Fibroblast of the aortic adventitia (primary cell): ENCODE measurements at regions not wholly inside any gene's neighbourhood (a gene's known extent, or its start where the extent isn't known, plus 50 kb on each side); places are given as distances from the start of the nearest gene placed in this dataset.
A peak's percentile ranks its signal among the peaks of the same experiment; 100 is the strongest.

Experiments used
- DNase-seq: peaks from one replicate; pipeline ENCODE4 v3.0.0-alpha.2; 2010; ENCODE audit warnings: low read depth
- H3K4me3 ChIP-seq: 2 replicates; pipeline ENCODE4 v1.5.1; 2011; ENCODE audit warnings: low read depth, mild to moderate bottlenecking, control low read depth, low read length, moderate library complexity
- TF ChIP-seq, protein P1 (sequence below): IDR thresholded peaks from 2 replicates; pipeline ENCODE4 v1.5.1; 2011; ENCODE audit warnings: mild to moderate bottlenecking, low read length, control low read depth, inconsistent platforms; ENCODE audit not compliant: insufficient read depth

DNA sequence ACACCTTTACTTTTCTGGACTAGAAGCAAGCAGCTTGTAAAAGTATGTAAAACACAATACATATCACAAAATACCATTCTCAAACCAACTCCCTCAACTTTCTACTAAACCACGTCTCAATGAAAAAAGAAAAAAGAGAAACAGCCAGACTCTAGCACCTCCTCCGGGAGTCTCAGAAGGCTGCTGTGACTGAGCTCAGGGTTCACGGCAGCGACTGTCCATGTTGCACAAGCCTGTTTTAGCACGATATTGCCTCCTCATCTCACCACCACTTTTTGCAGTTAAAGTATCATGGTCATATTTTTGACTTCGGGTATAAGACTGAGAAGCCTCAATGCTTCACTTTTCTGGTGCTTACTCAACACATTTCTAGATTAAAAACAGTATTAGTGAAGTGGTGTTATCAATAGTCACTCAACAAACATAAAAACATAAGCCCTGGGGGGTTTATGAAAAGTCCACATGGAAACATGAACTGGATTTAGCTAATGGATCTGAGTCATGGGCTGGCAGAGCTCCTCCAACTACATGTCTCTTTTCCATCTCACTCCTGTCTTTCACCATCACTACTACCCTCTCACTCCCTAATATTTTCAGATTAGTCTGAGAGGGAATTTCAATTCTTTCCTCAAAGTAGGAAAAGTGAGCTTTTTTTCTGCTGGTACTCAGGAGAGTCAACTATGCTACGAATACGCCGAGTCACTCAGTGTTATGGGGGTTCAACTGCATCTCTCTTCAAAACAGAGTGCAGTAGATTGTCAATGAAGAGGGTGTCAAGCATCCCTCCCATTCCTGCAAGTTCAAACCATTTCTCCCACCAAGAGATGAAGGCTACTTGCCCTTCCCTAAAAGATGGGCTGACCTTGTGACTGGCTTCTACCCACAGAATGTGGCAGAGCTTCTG is 113.7 kb downstream of the OSR1 start:
- TF ChIP-seq, protein P1, sequence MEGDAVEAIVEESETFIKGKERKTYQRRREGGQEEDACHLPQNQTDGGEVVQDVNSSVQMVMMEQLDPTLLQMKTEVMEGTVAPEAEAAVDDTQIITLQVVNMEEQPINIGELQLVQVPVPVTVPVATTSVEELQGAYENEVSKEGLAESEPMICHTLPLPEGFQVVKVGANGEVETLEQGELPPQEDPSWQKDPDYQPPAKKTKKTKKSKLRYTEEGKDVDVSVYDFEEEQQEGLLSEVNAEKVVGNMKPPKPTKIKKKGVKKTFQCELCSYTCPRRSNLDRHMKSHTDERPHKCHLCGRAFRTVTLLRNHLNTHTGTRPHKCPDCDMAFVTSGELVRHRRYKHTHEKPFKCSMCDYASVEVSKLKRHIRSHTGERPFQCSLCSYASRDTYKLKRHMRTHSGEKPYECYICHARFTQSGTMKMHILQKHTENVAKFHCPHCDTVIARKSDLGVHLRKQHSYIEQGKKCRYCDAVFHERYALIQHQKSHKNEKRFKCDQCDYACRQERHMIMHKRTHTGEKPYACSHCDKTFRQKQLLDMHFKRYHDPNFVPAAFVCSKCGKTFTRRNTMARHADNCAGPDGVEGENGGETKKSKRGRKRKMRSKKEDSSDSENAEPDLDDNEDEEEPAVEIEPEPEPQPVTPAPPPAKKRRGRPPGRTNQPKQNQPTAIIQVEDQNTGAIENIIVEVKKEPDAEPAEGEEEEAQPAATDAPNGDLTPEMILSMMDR, result no peak
- DNase-seq, result no peak
- H3K4me3 ChIP-seq, result no peak overlapping the region

- TF ChIP-seq, protein P1, result no peak
- no peak overlapping the region for H3K4me3 ChIP-seq
- peak; percentile 45 for DNase-seq
These were observed 119.9 kb downstream of the OSR1 start for GRCh38 chr2:19238440-19239060.

GRCh38 chr2:19235308-19235707 is 123.1 kb downstream of the OSR1 start:
- no peak overlapping the region for H3K4me3 ChIP-seq
- DNase-seq, result peak; percentile 83
- TF ChIP-seq, protein P1, result no peak

GRCh38 chr2:19232312-19232711 is 126.1 kb downstream of the OSR1 start:
- DNase-seq, result no peak
- H3K4me3 ChIP-seq, result no peak overlapping the region
- TF ChIP-seq, protein P1, result no peak

DNA sequence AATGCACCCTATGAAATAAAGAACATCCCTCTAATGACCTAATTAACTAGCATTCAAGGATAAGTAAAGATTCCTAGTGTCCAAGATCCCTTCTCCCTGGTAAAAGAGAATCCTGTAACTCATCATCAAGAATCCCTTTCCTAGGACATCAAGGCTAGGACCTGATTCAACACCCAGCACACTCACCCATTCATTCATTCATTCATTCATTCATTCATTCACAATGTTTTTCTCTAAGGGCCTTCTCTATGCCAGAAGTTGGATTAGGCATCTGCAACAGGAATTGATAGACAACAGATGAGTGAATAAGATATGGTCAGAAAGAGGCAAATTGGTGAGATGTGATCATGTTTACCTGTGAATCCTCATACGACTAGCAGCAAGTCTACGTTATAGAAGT is 126.8 kb downstream of the OSR1 start:
- H3K4me3 ChIP-seq, result no peak overlapping the region
- TF ChIP-seq, protein P1, result no peak
- no peak for DNase-seq

DNA sequence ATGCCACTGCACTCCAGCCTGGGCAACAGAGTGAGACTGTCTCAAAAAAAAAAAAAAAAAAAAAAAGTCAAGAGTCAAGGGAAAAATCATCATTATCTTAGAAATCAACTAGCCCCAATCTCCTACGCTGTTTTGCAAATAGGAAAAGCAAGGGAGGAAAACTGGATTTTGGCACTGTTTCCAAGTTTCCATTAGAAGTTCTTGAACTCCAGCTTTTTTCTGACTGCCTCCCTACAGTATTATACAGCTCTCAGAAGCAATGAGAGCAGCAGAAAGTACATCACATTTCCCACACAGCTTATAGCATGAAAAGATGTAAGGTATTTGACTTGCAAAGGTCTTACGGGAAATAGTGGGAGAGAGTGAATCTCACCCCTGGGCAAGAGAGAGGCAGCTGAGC is 127.8 kb downstream of the OSR1 start:
- TF ChIP-seq, protein P1, result no peak
- DNase-seq, result no peak
- no peak overlapping the region for H3K4me3 ChIP-seq
